ENCODE measurements at regions not wholly inside any gene's neighbourhood (a gene's known extent, or its start where the extent isn't known, plus 50 kb on each side); places are given as distances from the start of the nearest gene placed in this dataset.
"Not testable (repeated sequence)": the region's sequence is repeated elsewhere in the genome, so short reads cannot be mapped to it uniquely, and the experiment has no call there.

- WGBS = 81% methylated on average over 7 of the region's 7 CpGs
- TF ChIP-seq POLR2AphosphoS5 (IDR thresholded peaks at IDR 0.05) (no peak), CTCF (IDR thresholded peaks at IDR 0.05) (no peak), EP300 (IDR thresholded peaks at IDR 0.05) (no peak), POLR2A (IDR thresholded peaks at IDR 0.05) (no peak)
- Histone ChIP-seq H3K36me3 (no peaks in the 10 kb centered on the region), H3K4me1 (no peaks in the 10 kb centered on the region), H3K4me3 (no peak overlapping the region), H3K27ac (no peak overlapping the region), H3K9me3 (no peaks in the 10 kb centered on the region), H3K27me3 (no peaks in the 10 kb centered on the region)
- DNase-seq (ENCODE audit: low spot score in 2 of 2) = no peak
Measured at GRCh38 chr15:98347866-98348265, 300.5 kb upstream of the IGF1R start.

DNA sequence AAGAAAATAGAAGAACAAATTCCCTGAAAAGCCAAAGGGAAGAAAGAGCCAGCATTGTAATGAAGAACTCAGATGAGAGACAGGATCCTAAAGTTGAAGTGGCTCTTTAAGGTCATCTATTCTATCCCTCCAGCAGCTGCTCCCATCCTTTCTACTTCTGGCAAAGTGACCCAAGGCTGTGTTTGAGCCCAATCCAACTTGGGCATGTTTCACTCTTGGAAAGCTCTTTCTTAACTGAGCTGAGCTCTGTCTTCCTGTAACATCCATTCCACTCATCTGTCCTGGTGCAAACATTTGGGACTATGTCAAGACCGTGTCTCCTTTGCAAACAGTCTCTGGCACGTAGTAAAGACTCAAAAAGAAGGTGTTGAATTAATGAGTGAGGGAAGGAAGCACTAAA lies 298.1 kb upstream of the IGF1R start:
- H3K36me3 ChIP-seq = no peaks in the 10 kb centered on the region
- no peaks in the 10 kb centered on the region for H3K27me3 ChIP-seq
- no peak for DNase-seq (ENCODE audit: low spot score in 2 of 2)
- no peak for TF ChIP-seq CTCF (IDR thresholded peaks at IDR 0.05)
- no peak for TF ChIP-seq EP300 (IDR thresholded peaks at IDR 0.05)
- no peak for TF ChIP-seq POLR2AphosphoS5 (IDR thresholded peaks at IDR 0.05)
- no peak for TF ChIP-seq POLR2A (IDR thresholded peaks at IDR 0.05)
- no peaks in the 10 kb centered on the region for H3K9me3 ChIP-seq
- no peak overlapping the region for H3K27ac ChIP-seq
- 24% methylated on average over 2 of the region's 2 CpGs for WGBS
- H3K4me1 ChIP-seq = no peaks in the 10 kb centered on the region
- no peak overlapping the region for H3K4me3 ChIP-seq

- H3K36me3 ChIP-seq; H3K9me3 ChIP-seq; H3K4me3 ChIP-seq; H3K4me1 ChIP-seq; H3K27ac ChIP-seq; H3K27me3 ChIP-seq; DNase-seq (ENCODE audit: low spot score in 2 of 2): not testable (repeated sequence)
- WGBS = 97% methylated on average over 5 of the region's 5 CpGs
Measured at GRCh38 chr15:98358274-98358673, 290.1 kb upstream of the IGF1R start.

DNA sequence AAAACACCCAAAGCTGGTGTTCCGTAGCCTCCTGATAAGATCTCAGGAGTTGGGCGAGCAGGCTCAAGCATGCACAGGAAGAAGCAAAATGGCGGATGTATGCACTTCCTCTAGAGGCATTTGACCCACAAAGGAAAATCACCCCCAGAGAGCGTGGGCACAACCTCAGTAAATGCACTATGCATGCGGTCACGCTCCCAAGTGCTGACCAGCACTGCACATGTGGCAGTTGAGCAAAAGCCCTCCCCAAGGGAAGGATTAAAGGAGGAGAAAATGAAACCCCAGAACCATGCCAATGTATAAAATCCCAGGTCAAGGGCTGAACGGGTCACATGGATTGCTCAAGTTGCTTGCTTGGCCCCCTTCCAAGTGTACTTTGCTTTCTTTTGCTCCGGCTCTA lies 289.4 kb upstream of the IGF1R start:
- no peaks in the 10 kb centered on the region for H3K27me3 ChIP-seq
- no peak for DNase-seq (ENCODE audit: low spot score in 2 of 2)
- H3K36me3 ChIP-seq = no peaks in the 10 kb centered on the region
- no peaks in the 10 kb centered on the region for H3K4me1 ChIP-seq
- H3K9me3 ChIP-seq = no peaks in the 10 kb centered on the region
- H3K4me3 ChIP-seq = no peak overlapping the region
- 76% methylated on average over 8 of the region's 8 CpGs for WGBS
- TF ChIP-seq CTCF (IDR thresholded peaks at IDR 0.05) (no peak), POLR2A (IDR thresholded peaks at IDR 0.05) (no peak), POLR2AphosphoS5 (IDR thresholded peaks at IDR 0.05) (no peak), EP300 (IDR thresholded peaks at IDR 0.05) (no peak)
- H3K27ac ChIP-seq = no peak overlapping the region

GRCh38 chr15:98363416-98363815 lies 284.9 kb upstream of the IGF1R start:
- Histone ChIP-seq H3K27me3 (no peaks in the 10 kb centered on the region), H3K27ac (no peak overlapping the region), H3K4me1 (no peaks in the 10 kb centered on the region), H3K36me3 (no peaks in the 10 kb centered on the region), H3K9me3 (no peaks in the 10 kb centered on the region), H3K4me3 (no peak overlapping the region)
- WGBS = 75% methylated on average over 2 of the region's 2 CpGs
- TF ChIP-seq POLR2AphosphoS5 (IDR thresholded peaks at IDR 0.05) (no peak), EP300 (IDR thresholded peaks at IDR 0.05) (no peak), CTCF (IDR thresholded peaks at IDR 0.05) (no peak), POLR2A (IDR thresholded peaks at IDR 0.05) (no peak)
- DNase-seq (ENCODE audit: low spot score in 2 of 2) = no peak

DNA sequence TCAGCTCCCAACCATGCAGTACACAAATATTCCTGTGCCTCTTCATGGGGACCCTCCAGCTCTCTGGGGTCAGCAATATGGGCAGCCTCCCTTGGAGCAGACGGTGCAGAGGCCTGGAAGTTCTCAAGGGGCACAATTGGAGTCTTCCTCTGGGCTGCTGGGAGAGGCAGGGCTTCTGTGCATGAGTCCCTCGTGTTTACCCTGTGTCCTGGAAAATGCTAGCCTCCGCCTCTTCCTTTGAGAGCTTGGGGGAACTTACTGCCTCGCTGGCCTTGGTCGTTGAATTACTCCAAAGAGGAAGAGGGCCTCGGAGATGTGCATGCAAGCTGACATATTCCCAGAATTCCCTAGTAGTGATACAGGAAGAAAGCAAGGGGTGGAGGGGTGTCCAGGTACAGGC lies 284.4 kb upstream of the IGF1R start:
- Histone ChIP-seq H3K27me3 (no peaks in the 10 kb centered on the region), H3K27ac (no peak overlapping the region), H3K36me3 (no peaks in the 10 kb centered on the region), H3K4me1 (no peaks in the 10 kb centered on the region), H3K9me3 (no peaks in the 10 kb centered on the region), H3K4me3 (no peak overlapping the region)
- WGBS = 54% methylated on average over 3 of the region's 6 CpGs
- DNase-seq (ENCODE audit: low spot score in 2 of 2) = no peak
- no peak for TF ChIP-seq EP300 (IDR thresholded peaks at IDR 0.05)
- TF ChIP-seq POLR2A (IDR thresholded peaks at IDR 0.05) = no peak
- no peak for TF ChIP-seq CTCF (IDR thresholded peaks at IDR 0.05)
- no peak for TF ChIP-seq POLR2AphosphoS5 (IDR thresholded peaks at IDR 0.05)

All from suprapubic skin (tissue), 4 donors.